Fibroblast of the aortic adventitia (primary cell): ENCODE measurements at regions not wholly inside any gene's neighbourhood (a gene's known extent, or its start where the extent isn't known, plus 50 kb on each side); places are given as distances from the start of the nearest gene placed in this dataset.

ENCODE experiments used
- DNase-seq: peaks from one replicate; pipeline ENCODE4 v3.0.0-alpha.2; 2010; ENCODE audit warnings: low read depth
- H3K4me3 ChIP-seq: 2 replicates; pipeline ENCODE4 v1.5.1; 2011; ENCODE audit warnings: low read depth, mild to moderate bottlenecking, control low read depth, low read length, moderate library complexity
- CTCF ChIP-seq: IDR thresholded peaks from 2 replicates; pipeline ENCODE4 v1.5.1; 2011; ENCODE audit warnings: mild to moderate bottlenecking, low read length, control low read depth, inconsistent platforms; ENCODE audit not compliant: insufficient read depth

GRCh38 chr14:53460544-53460943, 307.4 kb upstream of the DDHD1 start:
- no peak for DNase-seq
- no peak for TF ChIP-seq CTCF
- no peak overlapping the region for H3K4me3 ChIP-seq

GRCh38 chr14:53458368-53458814, 305.3 kb upstream of the DDHD1 start:
- TF ChIP-seq CTCF = no peak
- H3K4me3 ChIP-seq = no peak overlapping the region

GRCh38 chr14:53456931-53457330, 303.8 kb upstream of the DDHD1 start:
- no peak for DNase-seq
- no peak overlapping the region for H3K4me3 ChIP-seq
- no peak for TF ChIP-seq CTCF

More at GRCh38 chr14:53458368-53458814, 305.3 kb upstream of the DDHD1 start:
- DNase-seq = peak; percentile 84

- no peak overlapping the region for H3K4me3 ChIP-seq
- no peak for DNase-seq
- no peak for TF ChIP-seq CTCF
Measured at GRCh38 chr14:53452005-53452673, 299.0 kb upstream of the DDHD1 start.

GRCh38 chr14:53450871-53451270, 297.7 kb upstream of the DDHD1 start:
- peak; percentile 55 for DNase-seq
- H3K4me3 ChIP-seq = no peak overlapping the region
- TF ChIP-seq CTCF = no peak

GRCh38 chr14:53448682-53449081, 295.6 kb upstream of the DDHD1 start:
- no peak overlapping the region for H3K4me3 ChIP-seq
- DNase-seq = no peak
- no peak for TF ChIP-seq CTCF
